PC-9 (cell line): ENCODE measurements at regions not wholly inside any gene's neighbourhood (a gene's known extent, or its start where the extent isn't known, plus 50 kb on each side); places are given as distances from the start of the nearest gene placed in this dataset.
"Not testable (repeated sequence)": the region's sequence is repeated elsewhere in the genome, so short reads cannot be mapped to it uniquely, and the experiment has no call there.

Experiments
- BruUV-seq: library from RNA; stranded (reverse); fragments of 400-500 nt; replicated peaks from 2 replicates; lab custom pipeline; 2021; lab: Mats Ljungman, UMichigan
- CTCF ChIA-PET: fragments of 300-600 bp; sonication (Branson Sonifier 250); formaldehyde crosslinking; loops from one replicate; lab custom pipeline; 2022; ENCODE audit warnings: antibody characterized with exemption; lab: Charles Lee
- POLR2A ChIA-PET: fragments of 300-600 bp; sonication (Branson Sonifier 250); formaldehyde crosslinking; loops from one replicate; lab custom pipeline; 2022; ENCODE audit warnings: antibody characterized with exemption; ENCODE audit not compliant: unreplicated experiment; lab: Charles Lee
- DNase-seq, 2 experiments: peaks; one replicate each; pipeline versions ENCODE4 v3.0.0 to v3.0.0-alpha.2; 2015 to 2022; ENCODE audit warnings: mixed read lengths in 1 of 2
- H2AFZ ChIP-seq: fragments of 200-600 bp; sonication (generic); 2 replicates; pipeline ENCODE4 v1.8.1; 2017; ENCODE audit warnings: antibody characterized with exemption
- H3F3A ChIP-seq: fragments of 200-600 bp; sonication (generic); 2 replicates; pipeline ENCODE4 v1.8.1; 2017; ENCODE audit warnings: antibody characterized with exemption, mild to moderate bottlenecking, low read depth; ENCODE audit not compliant: insufficient read depth
- H3K27ac ChIP-seq: fragments of 200-600 bp; sonication (generic); 2 replicates; pipeline ENCODE4 v1.6.1; 2016; ENCODE audit warnings: mixed run types
- H3K27me3 ChIP-seq: fragments of 200-600 bp; sonication (generic); 2 replicates; pipeline ENCODE4 v1.6.1; 2016; ENCODE audit warnings: low read depth, mixed run types; ENCODE audit not compliant: insufficient read depth
- H3K36me3 ChIP-seq: fragments of 200-600 bp; sonication (generic); 2 replicates; pipeline ENCODE4 v1.6.1; 2016; ENCODE audit warnings: low read depth, mixed run types
- H3K4me1 ChIP-seq: fragments of 200-600 bp; sonication (generic); replicated peaks from 2 replicates; pipeline ENCODE4 v1.6.1; 2016; ENCODE audit warnings: mixed run types; ENCODE audit not compliant: insufficient read depth
- H3K4me2 ChIP-seq: fragments of 200-600 bp; sonication (generic); 2 replicates; pipeline ENCODE4 v1.6.1; 2017; ENCODE audit warnings: mixed run types
- H3K4me3 ChIP-seq: fragments of 200-600 bp; sonication (generic); 2 replicates; pipeline ENCODE4 v1.6.1; 2016; ENCODE audit warnings: mixed run types
- H3K79me2 ChIP-seq: fragments of 200-600 bp; sonication (generic); 2 replicates; pipeline ENCODE4 v1.6.1; 2017; ENCODE audit warnings: low read depth, mixed run types
- H3K9me2 ChIP-seq: fragments of 200-600 bp; sonication (generic); 2 replicates; pipeline ENCODE4 v1.8.1; 2017; ENCODE audit warnings: mild to moderate bottlenecking; ENCODE audit not compliant: insufficient read depth
- H3K9me3 ChIP-seq: fragments of 200-600 bp; sonication (generic); 2 replicates; pipeline ENCODE4 v1.8.1; 2016; ENCODE audit warnings: low read depth; ENCODE audit not compliant: insufficient read depth
- H4K20me1 ChIP-seq: fragments of 200-600 bp; sonication (generic); 2 replicates; pipeline ENCODE4 v1.8.1; 2017; ENCODE audit not compliant: insufficient read depth
- EZH2 ChIP-seq: fragments of 200-600 bp; sonication (generic); IDR thresholded peaks from 2 replicates; pipeline ENCODE4 v1.8.0; 2017; ENCODE audit warnings: antibody characterized with exemption, low read depth
- intact Hi-C: fragments of 100-400 bp; cut with micrococcal nuclease; formaldehyde crosslinking; loops from one replicate; pipeline ENCODE4 v1.10.0; 2022; ENCODE audit not compliant: unreplicated experiment
- TF ChIP-seq, protein P1 (sequence below): fragments of 200-600 bp; sonication (generic); conservative IDR thresholded peaks from 2 replicates; pipeline ENCODE4 v1.6.1; 2017; ENCODE audit warnings: mixed run types, antibody characterized with exemption, mild to moderate bottlenecking, moderate library complexity

DNA sequence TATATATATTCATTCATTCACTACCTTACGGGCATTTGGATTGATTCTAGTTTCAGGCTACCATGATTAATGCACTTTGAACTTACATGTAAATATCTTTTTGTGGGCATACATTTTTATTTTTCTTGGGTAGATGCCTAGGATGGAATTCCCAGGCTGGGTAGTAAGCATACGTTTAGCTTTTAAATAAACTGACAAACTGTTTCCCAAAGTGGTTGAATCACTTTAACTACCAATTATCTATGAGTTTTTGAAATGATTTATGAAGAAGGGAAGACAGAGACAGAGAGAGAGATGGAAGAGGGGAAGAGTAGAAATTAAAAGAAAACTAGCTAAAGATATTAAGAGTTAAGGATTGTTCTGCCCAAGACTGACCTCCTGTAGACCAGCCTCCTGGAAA, 612.6 kb downstream of the PSAT1 start:
- no peaks in the 10 kb centered on the region for H3K36me3 ChIP-seq
- no peak overlapping the region for H3K4me3 ChIP-seq
- no peaks in the 10 kb centered on the region for H3K27me3 ChIP-seq
- no peaks in the 10 kb centered on the region for H3K9me3 ChIP-seq
- no peaks in the 10 kb centered on the region for H3F3A ChIP-seq
- no peak overlapping the region for H3K4me2 ChIP-seq
- TF ChIP-seq, protein P1, sequence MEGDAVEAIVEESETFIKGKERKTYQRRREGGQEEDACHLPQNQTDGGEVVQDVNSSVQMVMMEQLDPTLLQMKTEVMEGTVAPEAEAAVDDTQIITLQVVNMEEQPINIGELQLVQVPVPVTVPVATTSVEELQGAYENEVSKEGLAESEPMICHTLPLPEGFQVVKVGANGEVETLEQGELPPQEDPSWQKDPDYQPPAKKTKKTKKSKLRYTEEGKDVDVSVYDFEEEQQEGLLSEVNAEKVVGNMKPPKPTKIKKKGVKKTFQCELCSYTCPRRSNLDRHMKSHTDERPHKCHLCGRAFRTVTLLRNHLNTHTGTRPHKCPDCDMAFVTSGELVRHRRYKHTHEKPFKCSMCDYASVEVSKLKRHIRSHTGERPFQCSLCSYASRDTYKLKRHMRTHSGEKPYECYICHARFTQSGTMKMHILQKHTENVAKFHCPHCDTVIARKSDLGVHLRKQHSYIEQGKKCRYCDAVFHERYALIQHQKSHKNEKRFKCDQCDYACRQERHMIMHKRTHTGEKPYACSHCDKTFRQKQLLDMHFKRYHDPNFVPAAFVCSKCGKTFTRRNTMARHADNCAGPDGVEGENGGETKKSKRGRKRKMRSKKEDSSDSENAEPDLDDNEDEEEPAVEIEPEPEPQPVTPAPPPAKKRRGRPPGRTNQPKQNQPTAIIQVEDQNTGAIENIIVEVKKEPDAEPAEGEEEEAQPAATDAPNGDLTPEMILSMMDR = no peak
- no peak for TF ChIP-seq EZH2
- DNase-seq = no peak
- H3K9me2 ChIP-seq = no peaks in the 10 kb centered on the region
- intact Hi-C loops = loop anchor here (10.0 kb wide), 1 partner anchor 65 kb away; no protein-coding TSS in a partner anchor
- BruUV-seq = no TSS peak
- H3K4me1 ChIP-seq = no peaks in the 10 kb centered on the region
- no peaks in the 10 kb centered on the region for H3K79me2 ChIP-seq
- no peak overlapping the region for H2AFZ ChIP-seq
- POLR2A ChIA-PET = no interaction called here
- H3K27ac ChIP-seq = no peak overlapping the region
- H4K20me1 ChIP-seq = no peaks in the 10 kb centered on the region
- CTCF ChIA-PET = no interaction called here

DNA sequence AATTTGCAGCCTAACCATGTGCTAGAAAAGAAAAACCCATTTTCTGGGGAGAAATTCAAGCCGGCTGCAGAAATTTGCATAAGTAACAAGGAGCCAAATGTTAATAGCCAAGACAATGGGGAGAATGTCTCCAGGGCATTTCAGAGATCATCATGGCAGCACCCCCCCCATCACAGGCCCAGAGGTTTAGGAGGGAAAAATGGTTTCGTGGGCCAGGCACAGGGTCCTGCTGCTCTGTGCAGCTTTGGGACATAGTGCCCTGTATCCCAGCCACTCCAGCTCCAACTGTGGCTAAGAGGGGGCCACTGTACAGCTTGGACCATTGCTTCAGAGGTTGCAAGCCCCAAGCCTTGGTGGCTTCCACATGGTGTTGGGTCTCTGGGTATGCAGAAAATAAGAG, 620.0 kb downstream of the PSAT1 start:
- H3K36me3 ChIP-seq, H3K4me2 ChIP-seq, H2AFZ ChIP-seq, H3K9me2 ChIP-seq, H3K9me3 ChIP-seq, BruUV-seq, H3K4me3 ChIP-seq, intact Hi-C loops, DNase-seq, H3K27ac ChIP-seq, H3K79me2 ChIP-seq, POLR2A ChIA-PET, H3F3A ChIP-seq, H4K20me1 ChIP-seq, H3K4me1 ChIP-seq, CTCF ChIA-PET, H3K27me3 ChIP-seq: not testable (repeated sequence)

DNA sequence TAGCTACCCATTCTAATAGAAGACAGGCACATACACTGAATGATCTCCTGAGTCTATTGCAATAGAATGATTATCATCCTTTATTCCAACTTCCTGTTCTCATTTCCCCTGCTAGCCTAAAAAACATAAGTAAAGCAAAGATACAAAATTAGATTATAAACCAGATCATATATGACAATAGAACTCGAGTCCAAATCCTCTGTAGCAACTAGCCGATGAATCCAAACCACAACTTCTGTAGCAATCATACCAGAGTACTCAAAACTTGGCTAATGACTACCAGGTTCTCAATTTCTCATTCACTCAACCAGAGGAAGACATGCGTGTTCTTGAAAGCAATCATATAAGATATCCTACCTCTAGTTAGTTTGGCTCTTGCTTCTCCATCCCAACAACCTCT, 622.1 kb downstream of the PSAT1 start:
- Histone ChIP-seq H3K79me2 (no peaks in the 10 kb centered on the region), H3K4me2 (no peak overlapping the region), H3K4me1 (no peaks in the 10 kb centered on the region), H3K9me2 (no peaks in the 10 kb centered on the region), H3K27ac (no peak overlapping the region), H3K9me3 (no peaks in the 10 kb centered on the region), H3F3A (no peaks in the 10 kb centered on the region), H2AFZ (no peak overlapping the region), H3K27me3 (no peaks in the 10 kb centered on the region), H3K36me3 (no peaks in the 10 kb centered on the region), H3K4me3 (no peak overlapping the region), H4K20me1 (no peaks in the 10 kb centered on the region)
- POLR2A ChIA-PET = no interaction called here
- TF ChIP-seq, protein P1 = no peak
- no peak for TF ChIP-seq EZH2
- CTCF ChIA-PET = no interaction called here
- no TSS peak for BruUV-seq
- intact Hi-C loops = no loop called here
- DNase-seq = no peak

DNA sequence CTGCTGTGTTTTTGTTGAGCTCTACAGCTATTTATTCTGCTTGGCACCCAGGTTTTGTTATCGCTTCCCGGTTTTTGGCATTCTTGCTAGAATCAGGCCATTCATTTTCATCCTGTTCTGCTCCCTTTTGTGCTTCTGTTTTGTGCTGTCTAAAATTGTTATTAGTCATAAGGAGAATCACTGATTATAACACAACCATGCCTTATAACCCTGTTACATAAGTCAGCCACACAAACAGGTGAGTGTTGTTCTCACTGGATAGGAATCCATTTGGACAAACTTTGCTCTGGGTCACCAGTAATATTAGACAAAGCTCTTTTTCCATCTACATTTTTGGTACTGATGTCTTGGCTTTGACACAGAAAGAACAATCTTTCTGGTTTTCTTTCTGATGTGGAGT, 622.8 kb downstream of the PSAT1 start:
- no peaks in the 10 kb centered on the region for H3K79me2 ChIP-seq
- BruUV-seq = no TSS peak
- intact Hi-C loops = loop anchor here (10.0 kb wide), 1 partner anchor 85 kb away; no protein-coding TSS in a partner anchor
- no peaks in the 10 kb centered on the region for H3F3A ChIP-seq
- no peak overlapping the region for H3K4me2 ChIP-seq
- no peak for TF ChIP-seq EZH2
- TF ChIP-seq, protein P1 = no peak
- POLR2A ChIA-PET = no interaction called here
- DNase-seq = no peak
- H3K36me3 ChIP-seq = no peaks in the 10 kb centered on the region
- H3K9me3 ChIP-seq = no peaks in the 10 kb centered on the region
- H2AFZ ChIP-seq = no peak overlapping the region
- H3K27me3 ChIP-seq = no peaks in the 10 kb centered on the region
- no peaks in the 10 kb centered on the region for H4K20me1 ChIP-seq
- H3K27ac ChIP-seq = no peak overlapping the region
- no peak overlapping the region for H3K4me3 ChIP-seq
- no peaks in the 10 kb centered on the region for H3K9me2 ChIP-seq
- no peaks in the 10 kb centered on the region for H3K4me1 ChIP-seq
- CTCF ChIA-PET = no interaction called here
